ENCODE measurements at regions not wholly inside any gene's neighbourhood (a gene's known extent, or its start where the extent isn't known, plus 50 kb on each side); places are given as distances from the start of the nearest gene placed in this dataset.

DNA sequence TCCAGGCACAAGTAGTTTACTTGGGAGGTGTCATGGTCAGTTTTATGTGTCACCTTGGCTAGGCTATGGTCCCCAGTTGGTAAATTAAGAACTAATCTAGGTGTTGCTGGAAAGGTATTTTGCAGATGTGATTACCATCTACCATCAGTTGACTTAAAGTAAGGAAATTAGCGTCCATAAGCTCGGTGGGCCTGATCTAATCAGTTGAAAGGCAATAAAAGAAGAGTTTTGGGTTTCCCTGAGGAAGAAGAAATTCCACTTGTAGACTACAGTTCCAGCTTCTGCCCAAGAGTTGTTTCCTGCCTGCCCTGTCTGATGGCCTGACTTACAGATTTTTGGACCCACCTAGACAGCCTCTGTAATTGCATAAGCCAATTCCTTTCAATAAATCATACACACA lies 438.7 kb upstream of the PROK2 start:
- TF ChIP-seq POLR2A (IDR thresholded peaks at IDR 0.05; ENCODE audit: low read depth) (no peak), EP300 (IDR thresholded peaks at IDR 0.05) (no peak)
- TF ChIP-seq, protein P1, sequence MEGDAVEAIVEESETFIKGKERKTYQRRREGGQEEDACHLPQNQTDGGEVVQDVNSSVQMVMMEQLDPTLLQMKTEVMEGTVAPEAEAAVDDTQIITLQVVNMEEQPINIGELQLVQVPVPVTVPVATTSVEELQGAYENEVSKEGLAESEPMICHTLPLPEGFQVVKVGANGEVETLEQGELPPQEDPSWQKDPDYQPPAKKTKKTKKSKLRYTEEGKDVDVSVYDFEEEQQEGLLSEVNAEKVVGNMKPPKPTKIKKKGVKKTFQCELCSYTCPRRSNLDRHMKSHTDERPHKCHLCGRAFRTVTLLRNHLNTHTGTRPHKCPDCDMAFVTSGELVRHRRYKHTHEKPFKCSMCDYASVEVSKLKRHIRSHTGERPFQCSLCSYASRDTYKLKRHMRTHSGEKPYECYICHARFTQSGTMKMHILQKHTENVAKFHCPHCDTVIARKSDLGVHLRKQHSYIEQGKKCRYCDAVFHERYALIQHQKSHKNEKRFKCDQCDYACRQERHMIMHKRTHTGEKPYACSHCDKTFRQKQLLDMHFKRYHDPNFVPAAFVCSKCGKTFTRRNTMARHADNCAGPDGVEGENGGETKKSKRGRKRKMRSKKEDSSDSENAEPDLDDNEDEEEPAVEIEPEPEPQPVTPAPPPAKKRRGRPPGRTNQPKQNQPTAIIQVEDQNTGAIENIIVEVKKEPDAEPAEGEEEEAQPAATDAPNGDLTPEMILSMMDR (IDR thresholded peaks at IDR 0.05): no peak

Measured in esophagus muscularis mucosa (tissue), 4 donors.